SK-N-SH treated with all-trans-retinoic acid at 6 μM for 48 hours (cell line): ENCODE measurements at regions not wholly inside any gene's neighbourhood (a gene's known extent, or its start where the extent isn't known, plus 50 kb on each side); places are given as distances from the start of the nearest gene placed in this dataset.

Source experiments
- ATAC-seq: fragments of 200-7000 bp; cut with Tn5 transposase; 3 replicates; pipeline ENCODE4 v1.9.1; 2020; ENCODE audit warnings: mild to moderate bottlenecking, moderate library complexity
- ARNTL ChIP-seq: fragments of 450-650 bp; formaldehyde crosslinking; IDR thresholded peaks from 2 replicates; pipeline ENCODE4 v1.5.0; 2020; ENCODE audit warnings: low read depth, mild to moderate bottlenecking, moderate library complexity, borderline replicate concordance
- BACH2 ChIP-seq: fragments of 250-450 bp; sonication (Bioruptor Pico); IDR thresholded peaks from 2 replicates; pipeline ENCODE4 v1.9.0; 2021; ENCODE audit warnings: mild to moderate bottlenecking, borderline replicate concordance
- CSDC2 ChIP-seq: fragments of 250-450 bp; sonication (Bioruptor Pico); IDR thresholded peaks from 2 replicates; pipeline ENCODE4 v1.5.0; 2020; ENCODE audit warnings: mild to moderate bottlenecking, moderate library complexity
- CSRNP3 ChIP-seq: fragments of 250-450 bp; sonication (Bioruptor Pico); IDR thresholded peaks from 2 replicates; pipeline ENCODE4 v1.5.1; 2021; ENCODE audit warnings: mild to moderate bottlenecking, moderate library complexity
- ESRRG ChIP-seq: fragments of 250-450 bp; sonication (Bioruptor Pico); IDR thresholded peaks from 2 replicates; pipeline ENCODE4 v1.6.1; 2021; ENCODE audit warnings: mild to moderate bottlenecking
- GLIS3 ChIP-seq: fragments of 250-450 bp; sonication (Bioruptor Pico); IDR thresholded peaks from 2 replicates; pipeline ENCODE4 v1.5.0; 2020; ENCODE audit warnings: mild to moderate bottlenecking, moderate library complexity
- ISL1 ChIP-seq: fragments of 250-450 bp; sonication (Bioruptor Pico); IDR thresholded peaks from 2 replicates; pipeline ENCODE4 v2.1.2; 2022; ENCODE audit warnings: mild to moderate bottlenecking, moderate library complexity
- OSR1 ChIP-seq: fragments of 250-450 bp; sonication (Bioruptor Pico); IDR thresholded peaks from 2 replicates; pipeline ENCODE4 v1.8.0; 2022; ENCODE audit warnings: moderate library complexity, mild to moderate bottlenecking, inconsistent platforms
- PATZ1 ChIP-seq: fragments of 250-450 bp; sonication (Bioruptor Pico); IDR thresholded peaks from 2 replicates; pipeline ENCODE4 v1.8.0; 2020; ENCODE audit warnings: mild to moderate bottlenecking, moderate library complexity, borderline replicate concordance
- POU6F1 ChIP-seq: fragments of 250-450 bp; sonication (Bioruptor Pico); IDR thresholded peaks from 2 replicates; pipeline ENCODE4 v1.8.0; 2021; ENCODE audit warnings: low read depth, mild to moderate bottlenecking, moderate library complexity, borderline replicate concordance
- PPARA ChIP-seq: fragments of 250-450 bp; sonication (Bioruptor Pico); IDR thresholded peaks from 2 replicates; pipeline ENCODE4 v1.5.0; 2020; ENCODE audit warnings: mild to moderate bottlenecking, borderline replicate concordance
- RARB ChIP-seq: fragments of 250-450 bp; sonication (Bioruptor Pico); IDR thresholded peaks from 2 replicates; pipeline ENCODE4 v1.8.0; 2021; ENCODE audit warnings: mild to moderate bottlenecking, moderate library complexity
- SNAI2 ChIP-seq: fragments of 250-450 bp; sonication (Bioruptor Pico); IDR thresholded peaks from 2 replicates; pipeline ENCODE4 v1.5.0; 2020; ENCODE audit warnings: mild to moderate bottlenecking, moderate library complexity
- TCF4 ChIP-seq: fragments of 250-450 bp; sonication (Bioruptor Pico); IDR thresholded peaks from 2 replicates; pipeline ENCODE4 v1.8.0; 2021; ENCODE audit warnings: mild to moderate bottlenecking, moderate library complexity, borderline replicate concordance
- TOX ChIP-seq: fragments of 250-450 bp; sonication (Bioruptor Pico); IDR thresholded peaks from 2 replicates; pipeline ENCODE4 v1.8.0; 2021; ENCODE audit warnings: mild to moderate bottlenecking, moderate library complexity, borderline replicate concordance
- TSHZ2 ChIP-seq: fragments of 250-450 bp; sonication (Bioruptor Pico); IDR thresholded peaks from 2 replicates; pipeline ENCODE4 v1.5.0; 2020; ENCODE audit warnings: mild to moderate bottlenecking, moderate library complexity
- ZC3H10 ChIP-seq: fragments of 250-450 bp; sonication (Bioruptor Pico); IDR thresholded peaks from 2 replicates; pipeline ENCODE4 v1.5.1; 2021; ENCODE audit warnings: mild to moderate bottlenecking, moderate library complexity
- ZFP3 ChIP-seq: fragments of 250-450 bp; sonication (Bioruptor Pico); IDR thresholded peaks from 2 replicates; pipeline ENCODE4 v1.5.0; 2020; ENCODE audit warnings: mild to moderate bottlenecking, moderate library complexity
- ZFP30 ChIP-seq: fragments of 450-650 bp; formaldehyde crosslinking; IDR thresholded peaks from 2 replicates; pipeline ENCODE4 v1.5.0; 2022; ENCODE audit warnings: mild to moderate bottlenecking, moderate library complexity
- ZNF565 ChIP-seq: fragments of 450-650 bp; formaldehyde crosslinking; conservative IDR thresholded peaks from 2 replicates; pipeline ENCODE4 v1.5.0; 2020; ENCODE audit warnings: low read depth, mild to moderate bottlenecking, moderate library complexity
- ZNF70 ChIP-seq: fragments of 450-650 bp; formaldehyde crosslinking; IDR thresholded peaks from 2 replicates; pipeline ENCODE4 v1.5.0; 2020; ENCODE audit warnings: mild to moderate bottlenecking, moderate library complexity
- ZNF8 ChIP-seq: fragments of 450-650 bp; formaldehyde crosslinking; IDR thresholded peaks from 2 replicates; pipeline ENCODE4 v1.5.0; 2020; ENCODE audit warnings: mild to moderate bottlenecking, moderate library complexity
- TF ChIP-seq, protein P1 (sequence below): fragments of 250-450 bp; sonication (Bioruptor Pico); IDR thresholded peaks from 2 replicates; pipeline ENCODE4 v1.5.1; 2020; ENCODE audit warnings: low read depth, mild to moderate bottlenecking, moderate library complexity

DNA sequence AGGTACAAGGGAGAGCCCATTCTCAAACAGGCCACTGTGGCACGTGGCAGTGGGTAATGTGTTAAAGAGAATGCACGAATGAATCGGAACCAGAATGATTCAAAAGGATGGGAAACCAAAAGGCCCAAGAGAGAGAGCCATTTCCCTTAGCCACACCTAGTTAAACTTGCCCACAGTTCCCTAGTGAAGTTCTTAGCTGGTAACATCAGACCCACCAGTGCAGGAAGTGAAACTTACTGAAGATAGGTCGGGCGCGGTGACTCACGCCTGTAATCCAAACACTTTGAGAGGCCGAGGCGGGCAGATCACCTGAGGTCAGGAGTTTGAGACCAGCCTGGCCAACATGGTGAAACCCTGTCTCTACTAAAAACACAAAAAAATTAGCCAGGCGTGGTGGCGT, 97.1 kb downstream of the MEX3B start:
- no peak for ATAC-seq
- no peak for TF ChIP-seq BACH2
- no peak for TF ChIP-seq TOX
- no peak for TF ChIP-seq POU6F1 (CRISPR knock-in tag)
- TF ChIP-seq ZC3H10 (CRISPR knock-in tag), result no peak
- TF ChIP-seq ZNF70, result no peak
- TF ChIP-seq TCF4 (CRISPR knock-in tag), result no peak
- TF ChIP-seq OSR1, result no peak
- TF ChIP-seq TSHZ2, result no peak
- TF ChIP-seq CSRNP3 (CRISPR knock-in tag), result no peak
- no peak for TF ChIP-seq ZNF565 (CRISPR knock-in tag)
- TF ChIP-seq ESRRG (CRISPR knock-in tag), result no peak
- no peak for TF ChIP-seq ZNF8 (CRISPR knock-in tag)
- TF ChIP-seq PATZ1 (CRISPR knock-in tag), result no peak
- no peak for TF ChIP-seq RARB (CRISPR knock-in tag)
- no peak for TF ChIP-seq ZFP30 (CRISPR knock-in tag)
- no peak for TF ChIP-seq SNAI2 (CRISPR knock-in tag)
- TF ChIP-seq, protein P1, sequence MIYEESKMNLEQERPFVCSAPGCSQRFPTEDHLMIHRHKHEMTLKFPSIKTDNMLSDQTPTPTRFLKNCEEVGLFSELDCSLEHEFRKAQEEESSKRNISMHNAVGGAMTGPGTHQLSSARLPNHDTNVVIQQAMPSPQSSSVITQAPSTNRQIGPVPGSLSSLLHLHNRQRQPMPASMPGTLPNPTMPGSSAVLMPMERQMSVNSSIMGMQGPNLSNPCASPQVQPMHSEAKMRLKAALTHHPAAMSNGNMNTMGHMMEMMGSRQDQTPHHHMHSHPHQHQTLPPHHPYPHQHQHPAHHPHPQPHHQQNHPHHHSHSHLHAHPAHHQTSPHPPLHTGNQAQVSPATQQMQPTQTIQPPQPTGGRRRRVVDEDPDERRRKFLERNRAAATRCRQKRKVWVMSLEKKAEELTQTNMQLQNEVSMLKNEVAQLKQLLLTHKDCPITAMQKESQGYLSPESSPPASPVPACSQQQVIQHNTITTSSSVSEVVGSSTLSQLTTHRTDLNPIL (CRISPR knock-in tag), result no peak
- TF ChIP-seq ZFP3 (CRISPR knock-in tag), result no peak
- TF ChIP-seq PPARA (CRISPR knock-in tag), result no peak
- no peak for TF ChIP-seq ISL1 (CRISPR knock-in tag)

DNA sequence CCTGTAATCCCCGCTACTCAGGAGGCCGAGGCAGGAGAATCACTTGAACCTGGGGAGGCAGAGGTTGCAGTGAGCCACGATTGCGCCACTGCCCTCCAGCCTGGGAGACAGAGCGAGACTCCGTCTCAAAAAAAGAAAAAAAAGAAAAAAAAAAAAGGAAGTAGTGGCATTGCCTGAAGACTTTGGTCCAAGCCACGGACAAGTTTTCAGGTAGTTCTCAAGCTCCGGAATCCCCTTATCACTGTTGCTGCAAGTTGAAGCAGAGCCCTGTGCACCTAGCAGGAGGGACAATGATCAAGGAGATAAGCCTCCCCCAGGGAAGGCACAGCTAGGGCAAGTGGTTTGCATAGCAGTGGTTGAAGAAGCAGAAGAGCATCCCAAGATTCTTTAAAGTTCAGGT, 97.6 kb downstream of the MEX3B start:
- no peak for ATAC-seq
- TF ChIP-seq ISL1 (CRISPR knock-in tag) (no peak), CSDC2 (CRISPR knock-in tag) (no peak), TOX (no peak), TCF4 (CRISPR knock-in tag) (no peak), ZNF565 (CRISPR knock-in tag) (no peak), ZC3H10 (CRISPR knock-in tag) (no peak), ZNF8 (CRISPR knock-in tag) (no peak), RARB (CRISPR knock-in tag) (no peak), TSHZ2 (no peak), ARNTL (CRISPR knock-in tag) (no peak), SNAI2 (CRISPR knock-in tag) (no peak), PPARA (CRISPR knock-in tag) (no peak), ZNF70 (no peak), GLIS3 (CRISPR knock-in tag) (no peak), ZFP3 (CRISPR knock-in tag) (no peak), BACH2 (no peak), OSR1 (no peak), POU6F1 (CRISPR knock-in tag) (no peak)
- TF ChIP-seq, protein P1 (CRISPR knock-in tag), result no peak
